ENCODE measurements at regions not wholly inside any gene's neighbourhood (a gene's known extent, or its start where the extent isn't known, plus 50 kb on each side); places are given as distances from the start of the nearest gene placed in this dataset.
"Not testable (repeated sequence)": the region's sequence is repeated elsewhere in the genome, so short reads cannot be mapped to it uniquely, and the experiment has no call there.

DNA sequence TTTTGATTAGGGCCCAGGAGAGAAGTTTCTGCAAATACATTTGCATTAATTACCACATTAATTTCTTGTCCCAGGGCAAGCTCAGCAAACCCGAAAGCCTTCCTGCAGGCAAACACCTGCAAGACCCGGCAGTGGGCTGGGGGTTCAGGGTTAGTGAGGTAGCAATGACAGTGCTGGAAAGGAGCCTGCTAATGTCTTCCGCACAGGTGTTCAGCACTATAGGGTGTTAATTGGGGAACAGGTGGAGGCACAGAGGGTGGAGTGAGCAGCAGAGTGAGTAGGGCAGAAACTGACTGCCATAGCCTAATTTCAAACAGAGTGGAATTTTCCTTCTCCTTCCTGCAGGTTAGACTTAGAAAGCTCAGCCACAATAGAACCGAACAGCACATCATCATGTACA is 50.9 kb upstream of the UBASH3B start:
- no peak for DNase-seq

DNA sequence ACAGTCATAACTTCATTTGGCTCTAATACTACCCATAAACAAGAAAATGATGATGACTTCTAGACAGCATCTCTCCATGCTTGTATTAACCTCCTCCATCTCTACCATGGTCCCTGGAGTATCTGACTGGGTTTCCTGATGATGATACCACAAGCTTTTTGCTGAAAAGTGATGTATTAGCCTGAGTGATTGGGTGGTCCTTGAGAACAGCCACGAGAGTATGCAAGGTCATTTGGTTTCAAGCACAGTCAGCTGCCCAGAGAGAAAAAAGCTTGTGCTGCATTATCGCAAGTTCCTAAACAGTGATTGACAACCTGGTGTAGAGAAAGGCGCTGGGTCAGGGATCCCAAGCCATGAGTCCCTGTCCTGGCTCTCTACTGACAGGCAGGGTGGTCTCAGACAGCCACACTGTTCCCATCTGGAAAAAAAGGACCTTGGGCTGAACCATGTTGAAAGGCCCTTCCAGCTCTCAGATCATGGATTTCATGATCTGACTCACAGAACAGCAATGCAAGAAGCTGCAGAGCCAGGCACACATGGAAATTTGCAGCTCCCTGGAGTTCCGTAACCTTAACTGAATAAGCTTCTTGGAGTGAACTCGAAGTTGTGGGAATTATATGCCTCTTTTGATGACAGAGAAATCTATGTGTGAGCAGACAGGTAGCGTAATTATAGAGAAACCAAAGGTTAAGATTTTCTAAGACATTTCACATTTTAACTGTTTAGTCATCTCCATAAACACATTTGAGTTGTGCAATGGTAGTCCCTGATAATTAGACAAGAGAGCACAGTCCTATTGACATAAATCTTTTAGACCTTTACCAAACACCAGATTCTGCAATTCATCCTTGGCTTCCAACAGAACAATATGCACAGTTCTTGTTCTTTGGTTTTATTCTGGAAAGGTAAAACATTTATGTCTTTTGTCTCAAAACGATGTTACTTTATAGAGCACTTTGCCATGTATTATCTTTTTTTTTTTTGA is 54.1 kb upstream of the UBASH3B start:
- DNase-seq, result no peak

DNA sequence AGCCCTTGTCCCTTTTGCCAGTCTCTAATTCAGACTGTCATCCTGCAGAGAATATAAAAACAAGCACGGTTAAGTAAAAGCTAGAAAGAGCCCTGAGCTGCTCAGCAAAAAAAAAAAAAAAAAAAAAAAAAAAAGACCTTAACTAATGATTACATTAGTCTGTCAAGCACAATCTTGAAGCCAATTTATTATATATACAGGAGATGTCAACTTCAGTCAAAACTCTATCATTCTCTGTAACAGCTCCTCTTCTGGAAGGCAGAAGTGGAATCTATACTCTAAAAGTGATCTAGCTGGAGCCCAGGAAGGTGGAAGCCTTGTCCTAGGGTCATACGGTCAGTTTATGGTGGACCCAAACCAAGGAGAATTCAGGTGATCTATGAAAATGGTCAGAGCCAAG is 55.2 kb upstream of the UBASH3B start:
- DNase-seq, result no peak

DNA sequence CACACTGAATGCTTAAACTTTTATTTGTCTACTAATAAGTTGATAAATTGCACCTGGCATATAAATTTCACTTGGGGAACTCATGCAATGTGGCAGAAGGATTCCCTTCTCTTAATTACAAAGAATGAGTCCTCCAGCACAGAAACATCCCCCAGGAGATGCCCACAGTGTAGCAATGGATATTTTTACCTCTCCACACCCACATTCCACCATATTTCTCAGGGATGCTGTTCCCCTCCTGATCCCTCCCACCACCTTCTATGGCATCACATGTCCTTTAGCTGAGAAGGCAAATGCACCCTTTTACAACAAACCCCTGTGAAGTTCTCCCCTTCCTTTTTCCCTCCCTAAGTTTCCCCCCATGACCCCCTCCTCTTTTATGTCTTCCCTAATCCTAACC is 56.1 kb upstream of the UBASH3B start:
- no peak for DNase-seq

DNA sequence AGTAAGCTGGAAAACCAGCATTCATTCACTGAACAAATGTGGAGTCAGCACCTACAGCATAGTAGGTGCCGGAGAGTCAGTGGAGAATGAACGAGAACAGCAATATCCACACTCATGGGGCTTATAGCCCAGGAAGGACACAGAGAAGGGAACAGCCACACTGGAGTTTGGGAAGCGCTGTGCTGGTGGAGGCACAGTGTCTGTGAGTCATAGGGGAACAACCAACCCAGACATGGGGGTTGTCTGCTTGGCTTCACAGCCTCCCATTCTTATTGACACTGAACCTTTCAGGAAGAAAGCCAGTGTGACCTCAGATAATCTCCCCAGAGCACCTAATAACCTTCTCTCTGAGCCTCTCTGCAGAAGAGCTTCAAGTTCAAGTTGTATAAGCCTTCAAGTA is 56.6 kb upstream of the UBASH3B start:
- DNase-seq, result no peak

DNA sequence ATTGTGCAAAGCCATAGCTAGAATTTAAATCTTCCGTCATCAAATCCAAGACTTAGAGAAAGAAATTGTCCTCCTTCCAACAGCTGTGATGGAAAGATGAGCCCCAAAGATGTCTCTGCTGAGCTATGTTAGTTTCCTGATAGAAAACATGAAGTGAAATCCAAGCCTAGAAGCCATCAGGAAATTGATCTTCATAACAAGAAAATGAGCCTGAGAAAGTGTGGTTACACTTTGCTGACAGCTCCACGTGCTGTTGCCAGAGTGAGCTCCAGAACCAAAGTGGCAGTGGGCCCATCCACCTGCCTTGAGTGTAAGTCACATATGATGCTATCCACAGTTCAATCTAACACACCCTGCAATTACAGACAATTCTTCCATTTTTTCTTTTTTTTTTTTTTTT is 58.0 kb upstream of the UBASH3B start:
- no peak for DNase-seq

DNA sequence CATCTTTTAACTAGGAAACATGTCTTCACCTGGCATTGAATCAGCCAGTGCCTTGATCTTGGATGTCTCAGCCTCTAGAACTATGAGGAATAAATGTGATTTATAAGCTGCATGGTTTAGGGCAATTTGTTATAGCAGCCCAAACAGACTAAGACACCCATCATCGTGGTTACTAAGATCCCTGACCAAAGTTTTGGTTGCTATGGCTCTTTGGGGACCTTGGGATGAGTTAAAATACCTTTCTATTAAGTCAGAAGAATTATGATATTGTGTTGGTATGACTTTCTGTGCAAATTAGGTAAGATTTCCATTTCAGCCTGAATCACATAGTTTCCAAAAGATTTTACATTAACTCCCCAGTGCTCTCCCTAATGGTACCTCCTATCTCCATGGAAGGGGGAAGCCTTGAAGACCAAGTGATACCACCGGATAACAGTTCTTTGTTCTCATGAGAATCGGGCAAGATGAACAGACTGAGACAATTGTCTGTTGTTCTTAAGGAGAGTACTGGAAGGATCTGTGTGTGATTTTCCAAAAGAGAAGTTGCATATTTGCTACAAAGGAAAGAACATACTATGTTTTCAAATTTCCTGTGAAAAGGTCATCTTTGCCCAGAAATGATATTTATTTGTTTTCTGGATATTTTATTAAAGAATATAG is 60.4 kb upstream of the UBASH3B start:
- DNase-seq, result no peak

DNA sequence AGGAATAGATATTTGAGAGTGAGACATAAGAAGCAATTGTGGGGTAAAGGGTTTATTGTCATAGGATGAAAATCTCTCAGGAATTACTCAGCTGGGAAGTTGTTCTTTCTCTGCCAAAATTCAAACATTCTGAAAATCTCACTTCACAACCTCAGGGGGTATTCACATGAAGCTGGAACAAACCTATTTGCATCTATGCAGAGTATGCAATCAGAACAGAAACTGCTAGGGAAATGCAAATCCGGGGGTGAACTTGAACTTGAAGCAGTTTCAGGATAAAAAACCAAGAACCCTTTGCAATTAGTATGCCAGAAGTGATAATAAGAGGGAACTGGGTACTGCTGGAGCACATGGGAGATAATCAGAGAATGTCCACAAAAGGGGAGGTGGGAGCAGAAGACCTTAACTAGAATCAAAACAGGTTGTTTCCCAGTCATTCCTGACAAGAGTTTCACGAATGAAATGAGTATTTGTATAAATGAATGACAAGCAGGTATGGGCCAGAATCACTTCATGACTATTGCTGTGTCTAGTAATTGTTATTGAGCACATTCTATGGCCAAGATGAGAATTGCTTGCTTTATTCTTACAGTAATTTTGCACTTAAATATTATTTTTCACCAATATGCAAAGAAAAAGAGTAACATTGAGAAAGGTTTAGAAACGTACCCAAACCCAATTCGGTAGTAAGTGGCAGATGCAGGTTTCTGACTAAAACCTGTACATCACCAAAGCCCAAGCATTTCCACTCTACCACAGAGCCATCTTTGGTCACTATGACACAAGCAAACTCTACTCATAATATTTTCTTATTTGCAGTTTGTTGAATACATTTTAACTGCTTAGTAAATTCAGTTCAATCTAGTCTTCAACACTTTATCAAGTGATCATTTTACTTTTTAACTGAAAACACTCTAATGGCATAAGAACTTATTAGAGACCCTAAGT is 61.8 kb upstream of the UBASH3B start:
- no peak for DNase-seq

DNA sequence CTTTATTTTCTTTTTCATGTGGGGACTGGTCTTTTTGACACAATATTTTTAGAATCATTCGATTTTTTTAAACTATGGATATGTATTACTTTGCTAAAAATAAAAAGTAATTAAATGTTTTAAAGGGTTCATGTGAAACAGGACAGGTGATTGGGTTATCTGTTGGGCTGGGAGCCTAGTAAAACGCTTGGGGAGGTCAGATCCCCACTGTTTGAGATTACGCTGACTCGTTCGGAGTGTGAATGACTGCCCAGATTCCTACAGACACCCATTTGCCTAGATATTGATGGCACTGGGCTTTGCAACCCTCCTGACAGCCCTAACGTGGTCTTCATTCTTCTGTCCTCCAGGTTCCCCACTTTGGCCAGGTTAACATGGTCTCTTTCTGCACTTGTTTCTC is 62.9 kb upstream of the UBASH3B start:
- DNase-seq, result no peak

DNA sequence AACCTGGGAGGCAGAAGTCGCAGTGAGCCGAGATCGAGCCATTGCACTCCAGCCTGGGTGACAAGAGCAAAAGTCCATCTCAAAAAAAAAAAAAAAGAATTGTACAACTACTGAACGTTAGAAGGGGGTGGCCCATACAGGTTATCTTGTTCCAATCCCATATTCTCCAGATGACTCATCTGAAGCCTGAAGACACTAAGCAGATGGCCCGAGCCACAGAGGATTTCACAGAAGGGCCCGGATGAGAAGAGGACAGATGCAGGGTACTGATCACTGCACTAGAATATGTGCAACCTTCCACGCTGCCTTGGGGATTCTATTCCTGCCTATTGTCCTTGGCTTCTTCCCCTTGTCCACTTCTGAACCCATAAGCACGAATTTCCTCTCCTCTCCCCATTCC is 70.9 kb upstream of the UBASH3B start:
- DNase-seq, result no peak

DNA sequence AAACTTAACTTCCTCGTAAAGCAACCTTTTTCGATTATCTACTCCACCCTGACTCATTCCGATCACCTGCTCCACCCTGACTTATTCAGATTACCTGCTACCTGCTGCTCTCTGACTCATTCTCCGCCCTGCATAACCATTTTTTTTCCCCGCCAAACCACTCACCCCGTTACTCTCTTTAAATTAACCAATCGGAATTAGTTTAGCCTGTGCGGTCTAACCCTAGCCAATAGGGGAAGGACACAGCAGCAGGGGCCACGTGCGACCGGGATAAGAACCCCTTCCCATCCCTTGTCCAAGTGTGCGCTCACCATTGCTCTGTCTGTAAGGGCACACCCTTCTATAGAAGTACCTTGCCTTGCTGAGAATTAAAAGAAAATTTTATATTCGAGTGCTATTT is 75.5 kb upstream of the UBASH3B start:
- DNase-seq, result not testable (repeated sequence)

DNA sequence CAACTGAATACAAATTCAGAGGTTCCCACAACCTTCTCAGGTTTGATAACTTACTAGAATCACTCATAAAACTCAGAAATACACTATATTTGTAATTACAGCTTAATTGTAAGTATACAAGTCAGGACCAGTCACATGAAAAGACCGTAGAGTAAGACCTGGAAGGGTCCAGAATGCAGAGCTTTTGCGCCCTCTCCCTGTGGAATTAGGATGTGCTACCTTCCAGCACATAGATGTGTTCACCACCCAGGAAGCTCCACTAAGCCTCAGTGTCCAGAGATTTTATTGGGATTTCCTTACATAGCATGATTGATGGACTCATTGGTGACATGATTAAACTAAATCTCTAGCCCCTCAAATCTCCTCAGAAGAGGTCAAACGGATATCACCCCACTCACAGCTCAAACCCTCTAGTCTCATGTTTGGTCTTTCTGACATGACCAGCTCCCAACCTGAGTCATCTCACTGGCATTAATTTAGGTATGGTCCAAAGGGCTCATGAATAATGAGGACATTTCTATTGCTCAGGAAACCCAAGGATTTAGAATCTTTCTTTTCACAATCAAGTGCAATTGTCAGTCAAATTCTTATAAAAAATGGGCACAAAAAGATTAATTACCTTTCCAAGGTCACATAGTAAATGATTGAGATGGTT is 77.2 kb upstream of the UBASH3B start:
- no peak for DNase-seq

DNA sequence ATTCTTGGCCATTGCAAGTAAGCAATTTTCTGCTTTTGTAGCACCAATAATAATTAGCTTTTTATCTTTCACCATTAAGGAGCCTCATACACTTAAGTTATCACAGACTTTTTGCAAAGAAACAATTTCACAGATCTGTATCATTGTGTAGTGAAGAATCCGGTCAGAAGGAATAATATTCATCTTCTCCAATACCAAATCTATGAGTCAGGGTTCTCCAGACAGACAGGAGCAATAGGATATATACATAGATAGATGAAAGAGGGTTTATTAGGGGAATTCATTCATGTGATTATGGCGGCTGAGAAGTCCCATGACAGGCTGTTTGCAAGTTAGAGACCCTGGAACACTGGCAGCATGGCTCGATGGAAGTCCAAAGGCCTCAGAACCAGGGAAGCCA is 82.9 kb upstream of the UBASH3B start:
- no peak for DNase-seq

DNA sequence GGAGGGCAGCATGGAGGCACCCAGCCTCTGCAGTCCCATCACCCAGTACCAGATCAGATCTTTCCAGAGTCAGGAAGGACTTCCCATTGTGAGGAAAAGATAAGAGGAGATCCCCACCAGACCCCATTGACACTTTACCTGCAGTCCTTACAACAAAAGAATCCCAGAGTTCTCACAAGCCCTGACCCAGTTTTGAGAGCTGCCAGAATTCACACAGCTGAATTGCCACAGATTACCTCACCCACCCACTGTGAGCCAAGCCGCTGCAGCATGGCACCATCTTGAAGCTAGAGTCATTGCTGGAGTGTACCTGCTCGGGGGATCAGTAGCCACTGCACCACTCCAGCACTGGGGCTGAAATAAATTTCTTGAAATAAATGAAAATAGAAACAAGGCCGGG is 91.8 kb upstream of the UBASH3B start:
- no peak for DNase-seq

DNA sequence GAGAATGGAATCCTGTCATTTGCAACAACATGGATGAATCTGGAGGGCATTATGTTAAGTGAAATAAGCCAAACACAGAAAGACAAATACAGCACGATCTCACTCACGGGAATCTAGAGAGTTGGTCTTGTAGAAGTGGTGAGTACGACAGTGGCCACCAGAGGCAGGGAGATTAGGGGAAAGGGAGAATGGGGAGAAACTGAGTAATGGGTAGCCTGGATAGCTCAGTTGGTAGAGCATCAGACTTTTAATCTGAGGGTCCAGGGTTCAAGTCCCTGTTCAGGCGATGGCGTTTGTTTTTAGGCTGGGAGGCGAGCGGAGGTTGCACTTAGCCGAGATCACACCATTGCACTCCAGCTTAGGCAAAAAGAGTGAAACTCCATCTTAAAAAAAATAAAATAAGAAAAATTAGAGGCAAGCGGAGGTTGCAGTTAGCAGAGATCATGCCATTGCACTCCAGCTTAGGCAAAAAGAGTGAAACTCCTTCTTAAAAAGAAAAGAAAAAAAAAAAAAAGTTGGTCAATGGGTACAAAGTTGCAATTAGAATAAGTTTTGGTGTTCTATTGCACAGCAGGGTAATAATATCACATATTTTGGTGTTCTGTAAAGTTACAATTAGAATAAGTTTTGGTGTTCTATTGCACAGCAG is 95.7 kb upstream of the UBASH3B start:
- DNase-seq, result no peak

DNA sequence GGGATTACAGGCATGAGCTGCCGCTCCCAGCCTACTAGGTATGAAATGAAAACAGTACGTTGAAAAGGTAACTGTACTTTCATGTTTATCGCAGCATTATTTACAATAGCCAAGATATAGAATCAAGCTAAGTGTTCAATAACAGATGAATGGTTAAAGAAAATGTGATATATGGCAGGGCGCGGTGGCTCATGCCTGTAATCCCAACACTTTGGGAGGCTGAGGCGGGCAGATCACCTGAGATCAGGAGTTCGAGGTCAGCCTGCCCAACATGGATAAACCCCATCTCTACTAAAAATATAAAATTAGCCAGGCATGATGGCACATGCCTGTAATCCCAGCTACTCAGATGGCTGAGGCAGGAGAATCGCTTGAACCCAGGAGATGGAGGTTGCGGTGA is 96.3 kb upstream of the UBASH3B start:
- not testable (repeated sequence) for DNase-seq

DNA sequence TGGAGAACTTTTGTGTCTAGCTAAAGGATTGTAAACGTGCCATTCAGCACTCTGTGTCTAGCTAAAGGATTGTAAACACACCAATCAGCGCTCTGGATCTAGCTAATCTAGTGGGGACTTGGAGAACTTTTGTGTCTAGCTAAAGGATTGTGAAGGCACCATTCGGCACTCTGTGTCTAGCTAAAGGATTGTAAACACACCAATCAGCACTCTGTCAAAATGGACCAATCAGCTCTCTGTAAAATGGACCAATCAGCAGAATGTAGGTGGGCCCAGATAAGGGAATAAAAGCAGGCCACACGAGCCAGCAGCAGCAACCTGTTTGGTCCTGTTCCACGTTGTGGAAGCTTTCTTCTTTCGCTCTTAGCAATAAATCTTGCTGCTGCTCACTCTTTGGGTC is 98.4 kb upstream of the UBASH3B start:
- not testable (repeated sequence) for DNase-seq

DNA sequence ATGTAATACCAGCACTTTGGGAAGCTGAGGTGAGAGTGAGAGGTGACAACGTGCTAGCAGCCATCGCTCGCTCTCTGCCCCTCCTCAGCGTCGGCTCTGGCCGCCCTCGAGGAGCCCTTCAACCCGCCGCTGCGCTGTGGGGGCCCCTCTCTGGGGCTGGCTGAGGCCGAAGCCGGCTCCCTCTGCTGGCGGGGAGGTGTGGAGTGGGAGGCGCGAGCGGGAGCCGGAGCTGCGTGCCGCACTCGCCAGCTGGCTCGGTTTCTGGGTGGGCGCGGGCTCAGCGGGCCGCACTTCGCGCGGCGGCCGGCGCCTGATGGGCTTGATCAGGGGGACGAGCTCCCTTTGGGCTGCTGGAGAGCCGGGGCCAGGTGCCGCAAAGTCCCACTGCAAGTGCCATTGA is 98.9 kb upstream of the UBASH3B start:
- no peak for DNase-seq

DNA sequence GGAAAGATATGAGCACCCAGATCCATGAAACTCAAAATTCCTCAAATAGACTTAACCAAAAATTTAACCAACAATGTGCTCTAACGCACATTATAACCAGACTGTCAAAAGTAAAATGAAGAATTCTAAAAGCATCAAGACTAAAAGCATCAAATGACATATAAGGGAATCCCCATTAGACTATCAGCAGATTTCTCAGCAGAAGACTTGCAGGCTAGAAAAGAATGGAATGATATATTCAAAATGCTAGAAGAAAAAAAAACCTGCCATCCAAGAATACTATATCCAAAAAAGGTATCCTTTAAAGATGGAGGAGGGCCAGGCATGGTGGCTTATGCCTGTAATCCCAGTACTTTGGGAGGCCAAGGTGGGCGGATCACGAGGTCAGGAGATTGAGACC is 117.5 kb upstream of the UBASH3B start:
- DNase-seq, result no peak

DNA sequence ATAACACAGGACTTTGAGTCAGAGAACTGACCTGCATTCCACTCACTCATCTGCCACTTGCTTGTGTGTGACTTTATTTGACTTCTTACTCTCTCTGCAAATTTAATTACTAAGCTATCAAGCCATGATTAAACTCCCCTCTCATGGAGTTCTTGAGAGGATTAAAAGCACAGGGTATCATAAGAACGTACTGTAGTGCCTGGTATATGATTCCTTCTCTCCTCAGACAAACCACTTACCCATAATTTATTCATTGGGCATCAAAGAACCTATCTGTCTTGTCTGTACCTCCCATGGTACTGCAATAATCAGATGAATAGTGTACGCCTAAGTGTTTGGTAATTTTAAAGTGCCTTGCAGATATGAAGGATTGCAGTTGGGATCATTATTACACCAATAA is 130.6 kb upstream of the UBASH3B start:
- no peak for DNase-seq

DNA sequence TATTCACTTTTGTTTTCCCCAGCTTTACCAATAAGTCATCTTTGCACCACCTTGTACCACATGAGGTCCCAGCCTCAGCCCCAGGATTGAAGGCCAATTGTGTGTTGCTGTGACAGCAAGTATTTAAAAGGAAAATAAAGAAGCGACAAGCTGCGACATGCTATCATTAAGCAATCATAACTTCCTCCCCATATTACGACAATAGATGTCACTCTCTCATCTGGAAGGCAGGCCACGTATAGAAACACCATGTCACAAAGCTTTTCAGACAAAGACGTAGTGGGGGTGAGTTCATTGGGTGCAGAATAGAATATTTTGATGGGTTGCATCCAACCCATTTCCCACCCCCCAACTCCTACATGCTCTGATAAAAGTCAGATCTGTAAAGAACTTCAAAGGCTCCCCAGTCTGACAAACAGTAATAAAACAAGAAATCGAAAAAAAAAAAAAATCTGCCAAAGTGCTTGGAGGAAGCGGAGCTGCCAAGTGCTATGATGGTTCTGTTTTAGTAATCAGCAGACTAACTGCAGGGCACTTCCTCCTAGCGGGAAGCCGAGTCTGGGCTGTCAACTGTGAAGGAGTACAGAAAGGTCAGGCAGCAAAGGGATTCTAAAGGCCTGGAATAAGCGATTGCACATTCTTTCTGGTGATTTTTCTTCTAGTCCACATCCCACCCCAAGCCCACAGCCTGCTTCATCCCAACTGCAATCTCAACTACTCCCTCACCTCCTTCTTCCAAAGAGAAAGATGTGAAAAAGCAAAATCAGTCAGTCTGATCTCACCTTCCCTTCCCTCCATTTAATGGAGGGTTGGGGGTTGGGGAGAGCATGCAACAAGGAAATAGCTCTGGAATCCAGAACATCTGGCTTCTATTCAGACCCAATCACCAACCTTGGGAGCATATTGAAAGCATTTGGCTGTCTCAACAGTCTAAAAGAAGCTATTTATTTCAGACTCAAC is 131.4 kb upstream of the UBASH3B start:
- no peak for DNase-seq

Measured in Kasumi-1 (cell line).